ENCODE measurements at regions not wholly inside any gene's neighbourhood (a gene's known extent, or its start where the extent isn't known, plus 50 kb on each side); places are given as distances from the start of the nearest gene placed in this dataset.

DNA sequence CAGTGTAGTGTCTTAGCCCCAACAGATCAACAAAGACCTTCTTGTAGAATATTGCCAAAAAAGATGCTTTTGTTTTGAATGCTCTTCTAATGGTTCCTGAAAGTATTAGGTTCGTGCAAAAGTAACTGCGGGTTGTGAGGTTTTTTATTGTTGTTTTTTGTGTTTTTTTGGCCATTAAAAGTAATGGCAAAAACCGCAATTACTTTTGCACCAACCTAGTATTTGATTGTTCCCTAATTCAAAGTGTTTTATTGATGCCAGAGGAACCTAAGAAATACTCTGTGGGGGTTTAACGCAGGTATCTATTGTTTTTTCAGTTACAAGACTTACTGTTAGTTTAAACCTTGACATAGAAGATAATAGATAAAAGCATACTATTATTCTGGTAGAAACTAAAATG lies 150.8 kb upstream of the DAAM1 start:
- no peaks in the 10 kb centered on the region for H3K9me3 ChIP-seq (ENCODE audit: control insufficient read depth, insufficient read depth, low read length)
- H3K36me3 Mint-ChIP-seq: no peaks in the 10 kb centered on the region
- H3K4me1 ChIP-seq (ENCODE audit: control insufficient read depth, insufficient read depth, low read length): no peaks in the 10 kb centered on the region
- WGBS (ENCODE audit: insufficient coverage): 100% methylated on average over 2 of the region's 4 CpGs
- no peaks in the 10 kb centered on the region for H3K9me3 Mint-ChIP-seq
- H3K27me3 Mint-ChIP-seq (ENCODE audit: low read depth in 2 of 2): peaks cover 0 to 2% of the 10 kb centered on the region in 2 donors
- no peak overlapping the region for H3K27ac Mint-ChIP-seq
- no peak for ATAC-seq
- H3K4me3 Mint-ChIP-seq: no peak overlapping the region
- no peak for DNase-seq
- TF ChIP-seq, protein P1, sequence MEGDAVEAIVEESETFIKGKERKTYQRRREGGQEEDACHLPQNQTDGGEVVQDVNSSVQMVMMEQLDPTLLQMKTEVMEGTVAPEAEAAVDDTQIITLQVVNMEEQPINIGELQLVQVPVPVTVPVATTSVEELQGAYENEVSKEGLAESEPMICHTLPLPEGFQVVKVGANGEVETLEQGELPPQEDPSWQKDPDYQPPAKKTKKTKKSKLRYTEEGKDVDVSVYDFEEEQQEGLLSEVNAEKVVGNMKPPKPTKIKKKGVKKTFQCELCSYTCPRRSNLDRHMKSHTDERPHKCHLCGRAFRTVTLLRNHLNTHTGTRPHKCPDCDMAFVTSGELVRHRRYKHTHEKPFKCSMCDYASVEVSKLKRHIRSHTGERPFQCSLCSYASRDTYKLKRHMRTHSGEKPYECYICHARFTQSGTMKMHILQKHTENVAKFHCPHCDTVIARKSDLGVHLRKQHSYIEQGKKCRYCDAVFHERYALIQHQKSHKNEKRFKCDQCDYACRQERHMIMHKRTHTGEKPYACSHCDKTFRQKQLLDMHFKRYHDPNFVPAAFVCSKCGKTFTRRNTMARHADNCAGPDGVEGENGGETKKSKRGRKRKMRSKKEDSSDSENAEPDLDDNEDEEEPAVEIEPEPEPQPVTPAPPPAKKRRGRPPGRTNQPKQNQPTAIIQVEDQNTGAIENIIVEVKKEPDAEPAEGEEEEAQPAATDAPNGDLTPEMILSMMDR (IDR thresholded peaks at IDR 0.05): no peak
- no peaks in the 10 kb centered on the region for H3K4me1 Mint-ChIP-seq
- H3K4me3 ChIP-seq (ENCODE audit: low read length): no peak overlapping the region
- H3K27ac ChIP-seq (ENCODE audit: low read length): no peak overlapping the region
- H3K27me3 ChIP-seq (ENCODE audit: control insufficient read depth, insufficient read depth, low read length): no peaks in the 10 kb centered on the region
- intact Hi-C loops (cut with micrococcal nuclease): no loop called here
- no peaks in the 10 kb centered on the region for H3K36me3 ChIP-seq (ENCODE audit: control insufficient read depth, insufficient read depth, low read length)

DNA sequence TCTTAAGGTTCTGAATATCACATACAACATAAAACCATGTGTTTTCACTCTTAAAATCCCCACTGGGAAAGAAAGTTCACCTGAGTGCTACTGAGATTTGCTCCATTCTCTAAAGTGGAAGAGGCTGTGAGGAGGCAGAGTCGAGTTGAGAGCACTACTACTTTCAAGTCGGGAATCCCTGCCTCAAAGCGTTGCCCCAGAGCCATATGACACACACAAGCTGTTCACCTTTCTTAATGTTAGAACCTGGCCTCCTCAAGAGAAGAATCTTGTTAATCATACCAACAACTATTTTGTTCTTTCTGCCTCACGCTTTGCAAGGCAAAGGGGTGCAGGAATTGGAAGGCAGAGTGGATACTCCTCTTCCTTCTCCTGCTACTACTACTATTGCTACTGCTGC lies 149.7 kb upstream of the DAAM1 start:
- Histone ChIP-seq H3K36me3 (ENCODE audit: control insufficient read depth, insufficient read depth, low read length) (no peaks in the 10 kb centered on the region), H3K27me3 (ENCODE audit: control insufficient read depth, insufficient read depth, low read length) (no peaks in the 10 kb centered on the region), H3K4me3 (ENCODE audit: low read length) (no peak overlapping the region), H3K27ac (ENCODE audit: low read length) (no peak overlapping the region), H3K4me1 (ENCODE audit: control insufficient read depth, insufficient read depth, low read length) (no peaks in the 10 kb centered on the region), H3K9me3 (ENCODE audit: control insufficient read depth, insufficient read depth, low read length) (no peaks in the 10 kb centered on the region)
- Mint-ChIP-seq H3K4me1 (no peaks in the 10 kb centered on the region), H3K36me3 (no peaks in the 10 kb centered on the region), H3K4me3 (no peak overlapping the region), H3K9me3 (no peaks in the 10 kb centered on the region), H3K27ac (no peak overlapping the region), H3K27me3 (ENCODE audit: low read depth in 2 of 2) (peaks cover 0 to 2% of the 10 kb centered on the region in 2 donors)
- TF ChIP-seq, protein P1 (IDR thresholded peaks at IDR 0.05): no peak
- DNase-seq (no peak), ATAC-seq (no peak)
- 93% methylated on average over 4 of the region's 4 CpGs for WGBS (ENCODE audit: insufficient coverage)
- intact Hi-C loops (cut with micrococcal nuclease): no loop called here

DNA sequence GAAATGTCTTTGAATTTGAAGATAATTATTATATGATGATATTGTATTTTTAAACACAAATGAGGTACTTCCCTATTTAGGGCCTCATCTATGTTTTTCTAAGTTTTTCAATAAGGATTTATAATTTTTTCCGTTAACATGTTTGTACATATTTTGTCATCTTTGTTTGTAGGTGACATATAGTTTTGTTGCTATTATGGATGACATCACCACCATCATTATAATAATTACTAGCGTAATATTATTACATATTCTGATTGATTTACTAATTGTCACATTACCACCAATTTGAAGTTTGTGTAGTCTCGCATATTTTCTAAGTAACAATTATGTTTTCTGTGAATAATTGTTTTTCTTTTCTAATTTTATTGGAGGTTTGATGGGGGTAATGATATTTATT lies 147.2 kb upstream of the DAAM1 start:
- Histone ChIP-seq H3K4me1 (ENCODE audit: control insufficient read depth, insufficient read depth, low read length) (no peaks in the 10 kb centered on the region), H3K9me3 (ENCODE audit: control insufficient read depth, insufficient read depth, low read length) (no peaks in the 10 kb centered on the region), H3K4me3 (ENCODE audit: low read length) (no peak overlapping the region), H3K36me3 (ENCODE audit: control insufficient read depth, insufficient read depth, low read length) (no peaks in the 10 kb centered on the region), H3K27ac (ENCODE audit: low read length) (no peak overlapping the region), H3K27me3 (ENCODE audit: control insufficient read depth, insufficient read depth, low read length) (no peaks in the 10 kb centered on the region)
- DNase-seq (no peak), ATAC-seq (no peak)
- Mint-ChIP-seq H3K27ac (no peak overlapping the region), H3K4me1 (no peaks in the 10 kb centered on the region), H3K9me3 (no peaks in the 10 kb centered on the region), H3K4me3 (no peak overlapping the region), H3K36me3 (no peaks in the 10 kb centered on the region), H3K27me3 (ENCODE audit: low read depth in 2 of 2) (peaks cover 0 to 5% of the 10 kb centered on the region in 2 donors)
- TF ChIP-seq, protein P1 (IDR thresholded peaks at IDR 0.05): no peak
- intact Hi-C loops (cut with micrococcal nuclease): no loop called here
- WGBS (ENCODE audit: insufficient coverage): no CpG with 5 or more reads among the region's 3 CpGs

DNA sequence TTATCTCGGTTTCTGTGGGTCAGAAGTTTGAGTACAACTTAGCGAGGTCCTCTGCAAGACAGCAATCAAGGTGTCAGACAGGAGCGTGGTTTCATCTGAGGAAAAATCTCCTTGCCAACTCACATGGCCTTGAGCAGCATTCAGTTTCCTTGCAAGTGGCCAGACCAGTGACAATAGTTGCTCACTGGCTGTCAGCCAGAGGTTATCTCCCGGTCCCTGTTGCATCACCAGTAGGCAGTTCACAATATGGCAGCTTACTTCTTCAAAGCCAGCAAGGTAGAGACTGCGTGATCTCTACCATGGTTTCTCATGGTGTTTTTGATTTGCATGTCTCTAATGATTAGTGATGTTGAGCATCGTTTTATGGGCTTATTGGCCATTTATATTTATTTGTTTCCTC lies 143.8 kb upstream of the DAAM1 start:
- H3K4me1 Mint-ChIP-seq: no peaks in the 10 kb centered on the region
- Histone ChIP-seq H3K9me3 (ENCODE audit: control insufficient read depth, insufficient read depth, low read length) (no peaks in the 10 kb centered on the region), H3K4me1 (ENCODE audit: control insufficient read depth, insufficient read depth, low read length) (no peaks in the 10 kb centered on the region), H3K4me3 (ENCODE audit: low read length) (no peak overlapping the region), H3K27ac (ENCODE audit: low read length) (no peak overlapping the region), H3K36me3 (ENCODE audit: control insufficient read depth, insufficient read depth, low read length) (no peaks in the 10 kb centered on the region), H3K27me3 (ENCODE audit: control insufficient read depth, insufficient read depth, low read length) (no peaks in the 10 kb centered on the region)
- 86% methylated on average over 5 of the region's 6 CpGs for WGBS (ENCODE audit: insufficient coverage)
- TF ChIP-seq, protein P1 (IDR thresholded peaks at IDR 0.05): no peak
- H3K27ac Mint-ChIP-seq: no peak overlapping the region
- intact Hi-C loops (cut with micrococcal nuclease): no loop called here
- no peak for ATAC-seq
- H3K9me3 Mint-ChIP-seq: no peaks in the 10 kb centered on the region
- H3K27me3 Mint-ChIP-seq (ENCODE audit: low read depth in 2 of 2): peaks cover 0 to 11% of the 10 kb centered on the region in 2 donors
- DNase-seq: no peak
- H3K4me3 Mint-ChIP-seq: no peak overlapping the region
- H3K36me3 Mint-ChIP-seq: no peaks in the 10 kb centered on the region

All from natural killer cell (primary cell).